ENCODE measurements at regions not wholly inside any gene's neighbourhood (a gene's known extent, or its start where the extent isn't known, plus 50 kb on each side); places are given as distances from the start of the nearest gene placed in this dataset.
"Not testable (repeated sequence)": the region's sequence is repeated elsewhere in the genome, so short reads cannot be mapped to it uniquely, and the experiment has no call there.

DNA sequence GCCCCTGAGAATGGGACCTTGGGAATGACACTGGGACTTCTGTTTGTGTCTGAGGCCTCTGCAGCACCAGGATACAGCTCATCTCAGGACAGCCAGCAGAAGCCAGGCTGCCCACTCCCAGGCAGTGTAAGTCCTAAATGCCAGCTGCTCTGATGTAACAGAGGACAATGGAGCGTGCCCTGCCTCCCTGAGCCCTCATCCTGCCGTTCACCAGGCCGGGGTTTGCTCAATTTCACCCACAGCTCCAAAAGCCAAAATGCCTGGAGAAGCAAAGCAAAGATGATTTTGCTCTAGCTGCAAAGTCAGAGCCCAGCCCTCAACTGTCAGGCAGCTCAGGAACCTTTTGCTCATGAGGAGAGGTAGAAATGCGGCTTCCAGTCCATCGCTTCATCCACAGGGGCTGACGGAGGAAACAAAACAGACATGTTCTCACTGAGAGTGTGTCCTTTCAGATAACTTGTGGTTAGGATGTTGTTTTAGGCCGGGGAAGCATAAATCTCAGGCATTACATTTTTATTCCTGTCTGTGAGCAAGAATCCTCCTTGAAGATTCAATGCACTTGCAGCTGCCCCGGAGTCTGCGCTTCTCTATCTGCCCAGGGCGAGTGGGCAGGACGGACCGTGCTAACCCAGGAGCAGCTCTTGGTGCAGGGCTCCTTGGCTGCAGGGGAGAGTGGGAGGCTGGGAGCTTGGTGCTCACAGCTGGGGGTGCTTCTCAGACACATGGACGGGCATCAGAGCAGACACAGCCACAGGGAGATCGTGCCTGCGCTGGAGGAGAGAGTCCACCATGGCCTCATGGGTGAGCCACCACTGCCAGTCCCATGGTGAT lies 83.2 kb upstream of the CHST15 start:
- DNase-seq, result no peak

GRCh38 chr10:124175701-124176348 lies 82.4 kb upstream of the CHST15 start:
- DNase-seq, result no peak

GRCh38 chr10:124174673-124175645 lies 81.6 kb upstream of the CHST15 start:
- no peak for DNase-seq

GRCh38 chr10:124174071-124174566 lies 80.7 kb upstream of the CHST15 start:
- no peak for DNase-seq

- DNase-seq, result no peak
Measured at GRCh38 chr10:124173298-124173900, 80.0 kb upstream of the CHST15 start.

DNA sequence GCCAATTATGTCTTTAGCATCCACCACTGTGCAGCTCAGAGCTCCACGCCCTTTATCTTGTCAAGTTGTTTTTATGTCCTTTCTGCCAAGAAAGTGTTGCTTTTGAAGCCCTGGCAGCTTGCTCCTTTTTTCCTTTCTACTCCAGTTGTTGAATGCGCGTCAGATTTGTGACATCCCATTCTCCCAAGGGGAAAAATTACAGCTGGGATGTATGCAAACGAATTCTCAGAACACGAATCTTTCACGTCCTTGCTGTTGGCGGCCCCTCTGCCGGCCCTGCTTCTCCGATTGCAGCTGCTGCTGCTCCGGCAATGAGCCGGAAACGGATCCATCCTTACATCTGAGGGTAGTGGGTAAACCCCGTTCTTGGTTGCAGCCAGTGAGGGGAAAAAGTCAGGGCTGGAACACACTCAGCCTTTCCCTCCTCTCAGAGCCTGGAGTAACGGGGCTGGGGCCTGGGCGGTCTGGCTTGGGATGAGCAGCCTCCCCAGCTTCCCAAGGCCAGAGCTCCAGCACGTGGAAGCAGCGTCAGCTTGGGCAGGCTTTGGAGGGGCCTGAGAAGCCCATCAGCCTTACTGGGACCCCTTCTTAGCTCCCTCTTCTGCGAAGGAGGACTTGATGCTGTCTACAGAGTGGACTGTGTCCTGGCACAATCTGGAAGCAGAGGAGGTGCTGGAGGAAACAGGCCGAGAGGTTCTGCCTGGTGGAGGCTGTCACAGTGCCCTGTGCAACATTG lies 79.0 kb upstream of the CHST15 start:
- DNase-seq, result no peak

GRCh38 chr10:124171561-124171960 lies 78.2 kb upstream of the CHST15 start:
- DNase-seq, result no peak

DNA sequence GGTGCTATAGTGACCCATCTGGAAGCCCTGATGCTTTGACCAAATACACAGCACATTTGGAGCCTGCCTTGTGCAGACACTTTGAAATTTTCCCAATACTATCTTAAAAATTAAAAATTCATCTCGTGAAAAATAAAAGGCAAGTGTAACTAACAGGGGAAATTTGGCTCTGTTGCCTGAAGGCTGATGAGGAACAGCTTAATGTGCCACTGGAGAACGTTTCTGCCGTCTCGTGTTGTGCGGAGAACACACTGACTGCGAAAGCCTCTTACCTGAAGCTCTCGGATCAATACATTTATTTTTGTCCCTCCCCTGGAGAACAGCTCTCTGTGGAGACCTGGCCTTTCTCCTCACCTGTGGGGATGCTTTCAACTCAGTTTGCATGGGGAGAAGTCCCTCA lies 77.2 kb upstream of the CHST15 start:
- no peak for DNase-seq

DNA sequence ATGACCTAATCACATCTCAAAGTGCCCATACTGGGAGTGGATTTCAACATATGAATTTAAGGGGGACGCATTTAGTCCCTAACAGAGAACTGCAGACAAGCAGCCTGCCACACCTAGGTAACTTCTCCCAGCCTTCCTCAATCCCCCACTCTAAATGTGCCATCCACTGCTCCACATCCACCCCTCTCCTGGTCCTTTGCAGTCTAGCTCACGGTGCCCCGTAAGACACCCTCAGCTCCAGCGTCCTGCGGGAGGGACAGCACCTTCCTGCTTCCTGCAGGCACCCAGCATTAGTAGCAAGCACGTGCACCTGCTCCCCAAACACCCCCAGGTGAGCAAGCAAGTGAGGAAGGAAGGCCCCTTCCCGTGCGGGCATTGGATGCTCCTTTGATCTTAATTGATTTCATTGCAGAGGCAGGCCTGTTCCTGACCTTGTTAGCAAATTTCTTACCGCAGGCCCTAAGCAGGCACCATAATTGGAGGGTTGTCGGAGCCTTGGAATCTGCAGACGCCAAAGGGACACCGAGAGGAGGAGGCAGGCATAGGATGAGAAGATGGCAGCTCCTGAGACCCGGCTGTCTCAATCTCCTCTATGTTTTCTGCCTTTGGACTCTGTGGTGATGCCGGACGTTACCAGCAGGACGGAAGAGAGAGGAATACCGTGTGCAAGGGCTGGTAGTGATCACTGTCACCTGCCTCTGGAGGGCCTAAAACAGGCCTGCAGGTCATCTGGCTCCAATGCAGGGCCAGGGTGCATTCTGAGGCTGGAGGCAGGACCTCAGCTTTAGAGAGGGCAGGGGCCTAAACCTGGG lies 75.8 kb upstream of the CHST15 start:
- no peak for DNase-seq

GRCh38 chr10:124168581-124168980 lies 75.2 kb upstream of the CHST15 start:
- no peak for DNase-seq

GRCh38 chr10:124167925-124168324 lies 74.5 kb upstream of the CHST15 start:
- DNase-seq, result not testable (repeated sequence)

GRCh38 chr10:124166431-124167125 lies 73.2 kb upstream of the CHST15 start:
- no peak for DNase-seq

DNA sequence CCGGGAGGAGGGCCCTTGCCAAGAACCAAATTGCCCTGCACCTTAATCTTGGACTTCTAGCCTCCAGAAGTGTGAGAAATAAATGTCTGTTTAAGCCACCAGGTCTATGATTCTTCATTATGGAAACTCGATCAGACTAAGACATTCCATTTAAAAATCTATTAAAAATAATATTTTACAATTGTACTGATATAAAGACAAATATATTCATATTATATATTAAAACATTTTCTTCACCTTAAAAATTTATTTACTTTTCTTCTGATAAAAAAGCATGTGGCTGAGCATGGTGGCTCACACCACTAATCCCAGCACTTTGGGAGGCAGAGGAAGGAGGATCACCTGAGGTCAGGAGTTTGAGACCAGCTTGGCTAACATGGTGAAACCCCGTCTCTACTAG lies 72.4 kb upstream of the CHST15 start:
- DNase-seq, result no peak

DNA sequence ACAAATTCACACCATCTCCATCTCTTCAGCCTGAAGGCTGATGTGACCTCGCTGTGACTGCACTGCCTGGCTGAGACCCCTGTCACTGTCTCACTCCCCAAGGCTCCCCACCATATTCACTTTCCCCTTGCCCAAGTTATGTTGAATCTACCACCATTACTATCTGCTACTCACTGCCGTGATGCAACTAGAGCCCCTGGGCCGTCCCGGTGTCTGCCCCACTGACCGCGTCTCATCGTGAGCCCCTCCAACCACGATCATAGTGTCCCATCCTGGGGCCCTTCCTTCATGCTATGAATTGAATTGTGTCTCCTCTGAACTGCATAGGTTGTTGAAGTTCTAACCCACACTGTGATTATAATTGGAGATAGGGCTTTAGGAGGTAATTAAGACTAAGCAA lies 71.9 kb upstream of the CHST15 start:
- no peak for DNase-seq

DNA sequence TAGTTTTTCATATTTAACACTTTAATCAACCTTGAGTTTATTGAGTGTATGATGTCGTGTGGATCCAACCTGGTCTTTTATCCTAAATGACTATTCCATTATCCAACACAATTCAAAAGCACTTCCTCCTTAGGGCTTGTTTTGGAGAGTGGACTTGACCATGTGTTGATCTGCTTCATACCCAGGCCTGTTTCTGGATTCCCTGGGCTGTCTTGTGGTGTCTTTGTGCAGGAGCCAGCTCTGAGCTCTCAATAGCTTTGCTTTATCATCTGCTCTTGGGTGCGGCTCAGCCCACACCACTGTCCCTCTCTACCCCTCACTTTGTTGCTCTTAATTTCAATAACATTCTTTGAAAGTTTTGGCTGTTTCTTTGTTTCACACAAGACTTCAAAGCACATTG lies 70.9 kb upstream of the CHST15 start:
- no peak for DNase-seq

DNA sequence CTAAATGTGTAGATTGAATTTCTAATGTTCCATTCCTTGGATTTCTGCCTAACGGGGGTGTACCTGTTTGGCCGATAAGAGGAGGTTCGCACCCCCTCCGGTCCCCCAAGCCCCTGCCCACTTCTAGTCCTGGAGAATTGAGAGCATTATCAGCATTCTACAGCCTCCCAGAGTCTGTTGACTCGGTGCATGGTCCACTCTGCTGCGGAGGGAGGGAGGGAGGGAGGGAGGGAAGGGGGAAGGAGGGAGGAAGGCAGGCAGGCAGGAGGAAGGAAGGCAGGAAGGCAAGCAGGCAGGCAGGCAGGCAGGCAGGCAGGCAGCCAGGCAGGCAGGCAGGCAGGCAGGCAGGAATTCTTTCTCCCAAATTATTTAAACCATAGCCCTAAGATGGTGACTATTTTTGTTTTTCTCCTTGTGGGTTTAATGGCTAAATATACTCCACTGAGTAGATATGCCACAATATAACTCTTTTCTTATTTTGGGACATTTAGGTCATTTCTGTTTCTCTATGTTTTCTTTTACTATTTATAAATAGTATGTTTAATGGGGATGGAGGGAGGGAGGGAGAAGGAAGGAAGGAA lies 69.5 kb upstream of the CHST15 start:
- no peak for DNase-seq

DNA sequence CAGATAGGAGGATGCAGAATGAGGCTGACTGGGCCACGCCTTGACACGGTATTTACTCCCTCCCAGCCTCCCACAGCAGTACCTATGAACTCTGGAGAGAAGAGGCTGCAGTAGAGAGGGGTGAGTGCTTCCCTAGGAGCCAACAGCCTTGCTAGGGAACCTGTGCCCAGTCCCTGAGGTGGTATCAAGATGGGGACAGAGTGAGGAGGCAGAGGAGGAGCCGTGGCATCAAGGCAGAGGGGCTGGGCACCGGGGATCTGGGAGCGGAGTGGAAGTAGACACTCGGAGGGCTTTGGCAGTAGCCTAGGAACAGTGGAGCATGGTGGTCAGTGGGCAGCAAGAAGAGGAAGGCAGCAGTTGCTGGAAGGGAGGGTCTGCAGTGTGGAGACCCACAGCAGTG lies 68.7 kb upstream of the CHST15 start:
- DNase-seq, result no peak

DNA sequence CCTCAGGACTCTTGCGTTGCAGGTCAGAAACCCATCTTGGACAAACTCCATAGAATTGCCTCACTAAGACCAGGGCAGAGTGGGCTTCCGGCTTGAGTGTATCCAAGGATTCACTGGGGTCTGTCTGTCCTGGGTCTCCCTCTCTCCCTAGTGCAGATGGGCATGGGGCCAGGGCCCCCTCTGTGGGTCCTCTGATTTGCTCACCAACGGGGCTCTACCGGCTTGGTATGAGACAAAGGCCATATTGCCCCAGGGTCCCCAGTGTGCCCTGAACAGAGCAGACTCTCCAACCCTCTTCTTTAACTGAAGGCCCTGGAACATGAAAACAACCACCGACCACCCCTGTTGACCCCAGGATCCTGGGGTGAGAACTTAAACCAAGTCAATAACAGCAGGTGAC lies 68.2 kb upstream of the CHST15 start:
- DNase-seq, result no peak

DNA sequence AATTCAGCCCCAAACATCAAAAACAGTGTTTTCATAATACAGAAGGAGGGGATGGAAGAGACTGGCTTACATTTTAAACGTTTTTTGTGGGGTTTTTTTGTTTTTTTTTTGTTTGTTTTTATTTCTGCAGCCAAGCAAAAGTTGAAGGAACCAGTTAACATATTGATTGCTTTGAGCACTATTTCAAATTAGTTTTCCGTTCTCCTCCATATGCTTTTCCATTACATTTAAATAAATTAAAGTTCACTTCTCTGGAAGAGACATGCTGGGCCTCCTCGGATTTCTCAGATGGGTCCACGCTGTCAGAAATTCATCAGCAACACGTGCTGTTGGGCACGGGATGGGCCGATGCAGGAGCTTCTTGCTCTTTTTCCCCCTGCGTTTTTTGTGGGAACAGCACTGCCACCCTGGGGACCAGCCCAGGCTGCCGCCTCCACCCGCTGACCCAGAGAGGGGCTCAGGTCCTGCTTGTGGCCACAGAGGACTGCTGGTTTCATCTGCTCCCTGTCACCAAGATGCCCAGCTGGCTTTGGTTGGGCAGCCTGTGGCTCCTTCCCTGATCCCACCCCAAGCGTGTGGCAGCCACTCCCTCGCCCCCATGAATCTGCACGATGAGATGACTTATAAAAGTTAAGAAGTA lies 67.7 kb upstream of the CHST15 start:
- no peak for DNase-seq

GRCh38 chr10:124160176-124160575 lies 66.8 kb upstream of the CHST15 start:
- no peak for DNase-seq

Data from CD4-positive, alpha-beta T cell treated with Interleukin-17A for 4 hours (primary cell).